ENCODE measurements at regions not wholly inside any gene's neighbourhood (a gene's known extent, or its start where the extent isn't known, plus 50 kb on each side); places are given as distances from the start of the nearest gene placed in this dataset.
A peak's percentile ranks its signal among the peaks of the same experiment; 100 is the strongest.

DNA sequence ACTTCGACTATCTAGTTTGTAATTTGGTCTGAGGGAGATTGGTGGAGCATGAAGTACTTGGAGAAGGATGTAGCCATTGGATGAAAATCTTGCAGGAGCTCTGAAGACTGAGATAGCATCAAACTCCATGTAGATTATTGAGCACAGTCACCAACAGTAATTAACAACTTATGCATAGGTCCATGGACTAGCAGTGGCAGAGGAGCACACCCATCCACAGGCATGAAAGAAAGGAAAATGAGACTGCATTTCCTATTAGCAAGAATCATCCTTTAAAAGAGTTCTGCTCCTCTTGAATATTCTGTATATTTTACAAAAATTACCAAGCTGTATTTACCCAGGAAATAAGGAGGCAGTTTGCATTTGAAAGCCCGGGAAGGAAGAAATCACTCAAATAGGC lies 529.4 kb upstream of the ACTRT1 start:
- no peak overlapping the region for H3K4me2 ChIP-seq (ENCODE audit: low read length)
- no peak overlapping the region for H2AFZ ChIP-seq (ENCODE audit: low read depth, low read length)
- H3K79me2 ChIP-seq (replicated peaks; ENCODE audit: insufficient read depth, low read length) = no peaks in the 10 kb centered on the region
- H3K4me3 ChIP-seq (ENCODE audit: low read length) = no peak overlapping the region
- H3K27me3 ChIP-seq (ENCODE audit: insufficient read depth, low read depth, low read length) = no peaks in the 10 kb centered on the region
- H3K9me2 ChIP-seq (ENCODE audit: insufficient read depth, low read length) = no peaks in the 10 kb centered on the region
- H3K9ac ChIP-seq (ENCODE audit: low read length) = no peak overlapping the region
- no peak overlapping the region for H3K27ac ChIP-seq (ENCODE audit: low read length)
- no peaks in the 10 kb centered on the region for H3K36me3 ChIP-seq (ENCODE audit: insufficient read depth, low read length)
- H3F3A ChIP-seq (ENCODE audit: insufficient read depth, low read length, poor library complexity, severe bottlenecking) = no peaks in the 10 kb centered on the region
- no peaks in the 10 kb centered on the region for H4K20me1 ChIP-seq (ENCODE audit: insufficient read depth)
- no peaks in the 10 kb centered on the region for H3K9me3 ChIP-seq (ENCODE audit: low read length)
- TF ChIP-seq EZH2 (IDR thresholded peaks at IDR 0.05; ENCODE audit: borderline replicate concordance, insufficient read depth, low read length, poor library complexity, severe bottlenecking) (no peak), POLR2AphosphoS5 (IDR thresholded peaks at IDR 0.05) (no peak), RAD21 (conservative IDR thresholded peaks at IDR 0.05) (no peak)
- TF ChIP-seq, protein P1, sequence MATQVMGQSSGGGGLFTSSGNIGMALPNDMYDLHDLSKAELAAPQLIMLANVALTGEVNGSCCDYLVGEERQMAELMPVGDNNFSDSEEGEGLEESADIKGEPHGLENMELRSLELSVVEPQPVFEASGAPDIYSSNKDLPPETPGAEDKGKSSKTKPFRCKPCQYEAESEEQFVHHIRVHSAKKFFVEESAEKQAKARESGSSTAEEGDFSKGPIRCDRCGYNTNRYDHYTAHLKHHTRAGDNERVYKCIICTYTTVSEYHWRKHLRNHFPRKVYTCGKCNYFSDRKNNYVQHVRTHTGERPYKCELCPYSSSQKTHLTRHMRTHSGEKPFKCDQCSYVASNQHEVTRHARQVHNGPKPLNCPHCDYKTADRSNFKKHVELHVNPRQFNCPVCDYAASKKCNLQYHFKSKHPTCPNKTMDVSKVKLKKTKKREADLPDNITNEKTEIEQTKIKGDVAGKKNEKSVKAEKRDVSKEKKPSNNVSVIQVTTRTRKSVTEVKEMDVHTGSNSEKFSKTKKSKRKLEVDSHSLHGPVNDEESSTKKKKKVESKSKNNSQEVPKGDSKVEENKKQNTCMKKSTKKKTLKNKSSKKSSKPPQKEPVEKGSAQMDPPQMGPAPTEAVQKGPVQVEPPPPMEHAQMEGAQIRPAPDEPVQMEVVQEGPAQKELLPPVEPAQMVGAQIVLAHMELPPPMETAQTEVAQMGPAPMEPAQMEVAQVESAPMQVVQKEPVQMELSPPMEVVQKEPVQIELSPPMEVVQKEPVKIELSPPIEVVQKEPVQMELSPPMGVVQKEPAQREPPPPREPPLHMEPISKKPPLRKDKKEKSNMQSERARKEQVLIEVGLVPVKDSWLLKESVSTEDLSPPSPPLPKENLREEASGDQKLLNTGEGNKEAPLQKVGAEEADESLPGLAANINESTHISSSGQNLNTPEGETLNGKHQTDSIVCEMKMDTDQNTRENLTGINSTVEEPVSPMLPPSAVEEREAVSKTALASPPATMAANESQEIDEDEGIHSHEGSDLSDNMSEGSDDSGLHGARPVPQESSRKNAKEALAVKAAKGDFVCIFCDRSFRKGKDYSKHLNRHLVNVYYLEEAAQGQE (IDR thresholded peaks at IDR 0.05; ENCODE audit: borderline replicate concordance) = no peak

DNA sequence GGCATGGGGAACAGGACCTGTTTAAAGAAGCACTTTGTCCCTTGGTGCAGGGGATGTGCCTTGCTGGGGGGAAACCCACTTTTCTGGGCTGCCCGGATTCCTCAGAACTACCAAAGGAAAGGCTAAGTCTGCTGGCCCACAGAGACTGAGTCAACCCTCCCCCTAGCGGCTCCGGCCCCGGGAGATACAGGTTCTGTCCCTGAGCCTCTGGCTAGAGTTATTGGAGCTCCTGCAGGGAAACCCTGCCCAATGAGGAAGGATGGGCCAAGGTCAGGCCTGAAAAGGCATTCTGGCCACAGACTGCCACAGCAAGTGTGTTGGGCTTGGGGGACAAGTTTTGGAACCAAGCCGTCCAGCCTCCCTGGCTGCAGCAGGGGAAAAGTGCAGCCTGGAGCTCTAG lies 490.9 kb upstream of the ACTRT1 start:
- Histone ChIP-seq H3K27ac (ENCODE audit: low read length) (no peak overlapping the region), H4K20me1 (ENCODE audit: insufficient read depth) (no peaks in the 10 kb centered on the region), H3K9me3 (ENCODE audit: low read length) (no peaks in the 10 kb centered on the region), H3K4me2 (ENCODE audit: low read length) (no peak overlapping the region), H3K79me2 (replicated peaks; ENCODE audit: insufficient read depth, low read length) (no peaks in the 10 kb centered on the region), H3K9me2 (ENCODE audit: insufficient read depth, low read length) (no peaks in the 10 kb centered on the region), H3K4me3 (ENCODE audit: low read length) (no peak overlapping the region), H3K9ac (ENCODE audit: low read length) (no peak overlapping the region), H2AFZ (ENCODE audit: low read depth, low read length) (no peak overlapping the region), H3K36me3 (ENCODE audit: insufficient read depth, low read length) (no peaks in the 10 kb centered on the region), H3K27me3 (ENCODE audit: insufficient read depth, low read depth, low read length) (no peaks in the 10 kb centered on the region), H3F3A (ENCODE audit: insufficient read depth, low read length, poor library complexity, severe bottlenecking) (no peaks in the 10 kb centered on the region)
- TF ChIP-seq RAD21 (conservative IDR thresholded peaks at IDR 0.05) (no peak), SMC3 (conservative IDR thresholded peaks at IDR 0.05; ENCODE audit: poor library complexity) (no peak), POLR2AphosphoS5 (IDR thresholded peaks at IDR 0.05) (no peak), TAF1 (IDR thresholded peaks at IDR 0.05; ENCODE audit: low read depth) (no peak)

DNA sequence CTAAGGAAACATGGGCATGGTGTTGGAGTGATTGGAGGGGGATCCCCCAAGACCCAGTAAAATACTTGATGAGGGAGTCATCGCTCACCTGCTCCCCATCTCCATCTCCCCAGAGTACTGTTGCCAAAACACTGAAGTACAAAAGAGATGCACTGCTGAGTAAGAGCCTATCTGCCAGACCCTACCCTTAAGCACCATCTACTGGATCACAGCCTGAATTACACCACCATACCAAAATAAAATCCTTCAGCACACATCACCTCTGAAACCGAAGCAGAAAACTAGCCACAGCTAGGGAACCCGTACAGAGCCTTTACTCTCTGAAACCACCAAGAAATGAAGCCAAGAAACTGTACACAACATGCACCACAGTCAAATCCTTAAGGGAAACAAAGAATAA lies 466.3 kb upstream of the ACTRT1 start:
- TF ChIP-seq EZH2 (IDR thresholded peaks at IDR 0.05; ENCODE audit: borderline replicate concordance, insufficient read depth, low read length, poor library complexity, severe bottlenecking) = no peak
- no peak for TF ChIP-seq POLR2AphosphoS5 (IDR thresholded peaks at IDR 0.05)
- TF ChIP-seq EP300 (conservative IDR thresholded peaks at IDR 0.05; ENCODE audit: poor library complexity, severe bottlenecking) = no peak
- TF ChIP-seq RAD21 (conservative IDR thresholded peaks at IDR 0.05) = peak; percentile 37
- no peak for TF ChIP-seq TAF1 (IDR thresholded peaks at IDR 0.05; ENCODE audit: low read depth)
- no peak for TF ChIP-seq SMC3 (conservative IDR thresholded peaks at IDR 0.05; ENCODE audit: poor library complexity)
- TF ChIP-seq MXI1 (conservative IDR thresholded peaks at IDR 0.05; ENCODE audit: poor library complexity, severe bottlenecking) = no peak
- TF ChIP-seq, protein P2, sequence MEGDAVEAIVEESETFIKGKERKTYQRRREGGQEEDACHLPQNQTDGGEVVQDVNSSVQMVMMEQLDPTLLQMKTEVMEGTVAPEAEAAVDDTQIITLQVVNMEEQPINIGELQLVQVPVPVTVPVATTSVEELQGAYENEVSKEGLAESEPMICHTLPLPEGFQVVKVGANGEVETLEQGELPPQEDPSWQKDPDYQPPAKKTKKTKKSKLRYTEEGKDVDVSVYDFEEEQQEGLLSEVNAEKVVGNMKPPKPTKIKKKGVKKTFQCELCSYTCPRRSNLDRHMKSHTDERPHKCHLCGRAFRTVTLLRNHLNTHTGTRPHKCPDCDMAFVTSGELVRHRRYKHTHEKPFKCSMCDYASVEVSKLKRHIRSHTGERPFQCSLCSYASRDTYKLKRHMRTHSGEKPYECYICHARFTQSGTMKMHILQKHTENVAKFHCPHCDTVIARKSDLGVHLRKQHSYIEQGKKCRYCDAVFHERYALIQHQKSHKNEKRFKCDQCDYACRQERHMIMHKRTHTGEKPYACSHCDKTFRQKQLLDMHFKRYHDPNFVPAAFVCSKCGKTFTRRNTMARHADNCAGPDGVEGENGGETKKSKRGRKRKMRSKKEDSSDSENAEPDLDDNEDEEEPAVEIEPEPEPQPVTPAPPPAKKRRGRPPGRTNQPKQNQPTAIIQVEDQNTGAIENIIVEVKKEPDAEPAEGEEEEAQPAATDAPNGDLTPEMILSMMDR (IDR thresholded peaks at IDR 0.05; ENCODE audit: poor library complexity, severe bottlenecking) = peak; percentile 44
- TF ChIP-seq, protein P1 (IDR thresholded peaks at IDR 0.05; ENCODE audit: borderline replicate concordance) = no peak
- Histone ChIP-seq H3K4me3 (ENCODE audit: low read length) (no peak overlapping the region), H3K27me3 (ENCODE audit: insufficient read depth, low read depth, low read length) (no peaks in the 10 kb centered on the region), H3K36me3 (ENCODE audit: insufficient read depth, low read length) (no peaks in the 10 kb centered on the region), H3K9me3 (ENCODE audit: low read length) (no peaks in the 10 kb centered on the region), H2AFZ (ENCODE audit: low read depth, low read length) (no peak overlapping the region), H4K20me1 (ENCODE audit: insufficient read depth) (no peaks in the 10 kb centered on the region), H3F3A (ENCODE audit: insufficient read depth, low read length, poor library complexity, severe bottlenecking) (no peaks in the 10 kb centered on the region), H3K4me2 (ENCODE audit: low read length) (no peak overlapping the region), H3K27ac (ENCODE audit: low read length) (no peak overlapping the region), H3K9me2 (ENCODE audit: insufficient read depth, low read length) (no peaks in the 10 kb centered on the region), H3K79me2 (replicated peaks; ENCODE audit: insufficient read depth, low read length) (no peaks in the 10 kb centered on the region), H3K9ac (ENCODE audit: low read length) (no peak overlapping the region)
